ENCODE measurements at regions not wholly inside any gene's neighbourhood (a gene's known extent, or its start where the extent isn't known, plus 50 kb on each side); places are given as distances from the start of the nearest gene placed in this dataset.

DNA sequence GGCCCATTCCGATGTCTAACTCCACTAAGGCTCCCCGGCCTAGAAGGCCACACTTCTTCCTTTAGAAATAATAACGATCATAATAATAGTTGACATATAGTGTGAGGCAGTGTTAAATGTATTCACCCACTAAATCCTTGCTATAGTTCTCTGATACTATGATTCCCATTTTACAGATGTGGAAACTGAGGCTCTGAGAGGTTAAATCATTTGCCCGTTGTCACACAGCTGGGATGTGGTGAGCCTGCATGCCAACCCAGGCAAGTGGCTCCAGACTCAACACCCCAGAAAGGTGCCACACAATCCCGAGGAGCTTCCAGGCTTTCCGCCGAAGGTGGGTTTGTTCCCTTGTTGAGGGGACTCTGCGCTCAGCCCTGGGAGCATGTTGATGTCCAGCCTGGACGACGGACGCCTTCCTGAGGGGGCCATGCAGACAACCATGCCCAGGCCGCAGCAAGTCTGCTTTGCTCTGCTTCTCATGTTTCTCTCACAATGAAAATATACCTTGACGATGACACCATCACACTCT lies 104.6 kb upstream of the CDYL start:
- H3K4me3 ChIP-seq (ENCODE audit: low read length): no peak overlapping the region
- no peaks in the 10 kb centered on the region for H4K20me1 ChIP-seq (ENCODE audit: insufficient read depth, low read depth, low read length)
- H3K36me3 ChIP-seq (ENCODE audit: insufficient read depth, low read length): no peaks in the 10 kb centered on the region
- no peak overlapping the region for H3K27ac ChIP-seq (ENCODE audit: low read length)
- H3K27me3 ChIP-seq (ENCODE audit: low read length): no peaks in the 10 kb centered on the region
- no peaks in the 10 kb centered on the region for H3K9me3 ChIP-seq (ENCODE audit: low read length)
- no peak overlapping the region for H3K4me2 ChIP-seq (ENCODE audit: low read depth, low read length, poor library complexity, severe bottlenecking)
- DNase-seq: no peak
- H3K79me2 ChIP-seq (ENCODE audit: low read length): no peaks in the 10 kb centered on the region
- no peaks in the 10 kb centered on the region for H3K4me1 ChIP-seq (ENCODE audit: low read length)
- H3K9ac ChIP-seq (ENCODE audit: low read length): no peak overlapping the region
- H3K9me2 ChIP-seq (replicated peaks; ENCODE audit: insufficient read depth, low read length): no peaks in the 10 kb centered on the region
- H2AFZ ChIP-seq (ENCODE audit: low read length): no peak overlapping the region

GRCh38 chr6:4670824-4671409 lies 105.3 kb upstream of the CDYL start:
- Histone ChIP-seq H3K4me2 (ENCODE audit: low read depth, low read length, poor library complexity, severe bottlenecking) (no peak overlapping the region), H3K27me3 (ENCODE audit: low read length) (no peaks in the 10 kb centered on the region), H2AFZ (ENCODE audit: low read length) (no peak overlapping the region), H3K9ac (ENCODE audit: low read length) (no peak overlapping the region), H3K36me3 (ENCODE audit: insufficient read depth, low read length) (no peaks in the 10 kb centered on the region), H3K9me3 (ENCODE audit: low read length) (no peaks in the 10 kb centered on the region), H4K20me1 (ENCODE audit: insufficient read depth, low read depth, low read length) (no peaks in the 10 kb centered on the region), H3K4me3 (ENCODE audit: low read length) (no peak overlapping the region), H3K27ac (ENCODE audit: low read length) (no peak overlapping the region), H3K9me2 (replicated peaks; ENCODE audit: insufficient read depth, low read length) (no peaks in the 10 kb centered on the region), H3K4me1 (ENCODE audit: low read length) (no peaks in the 10 kb centered on the region), H3K79me2 (ENCODE audit: low read length) (no peaks in the 10 kb centered on the region)
- no peak for DNase-seq

- Histone ChIP-seq H3K4me1 (ENCODE audit: low read length) (no peaks in the 10 kb centered on the region), H3K9me3 (ENCODE audit: low read length) (no peaks in the 10 kb centered on the region), H2AFZ (ENCODE audit: low read length) (no peak overlapping the region), H4K20me1 (ENCODE audit: insufficient read depth, low read depth, low read length) (no peaks in the 10 kb centered on the region), H3K36me3 (ENCODE audit: insufficient read depth, low read length) (no peaks in the 10 kb centered on the region), H3K4me3 (ENCODE audit: low read length) (no peak overlapping the region), H3K27ac (ENCODE audit: low read length) (no peak overlapping the region), H3K9me2 (replicated peaks; ENCODE audit: insufficient read depth, low read length) (no peaks in the 10 kb centered on the region), H3K79me2 (ENCODE audit: low read length) (no peaks in the 10 kb centered on the region), H3K4me2 (ENCODE audit: low read depth, low read length, poor library complexity, severe bottlenecking) (no peak overlapping the region), H3K9ac (ENCODE audit: low read length) (no peak overlapping the region), H3K27me3 (ENCODE audit: low read length) (no peaks in the 10 kb centered on the region)
- DNase-seq: no peak
Measured at GRCh38 chr6:4670290-4670689, 105.9 kb upstream of the CDYL start.

- Histone ChIP-seq H3K27me3 (ENCODE audit: low read length) (no peaks in the 10 kb centered on the region), H3K36me3 (ENCODE audit: insufficient read depth, low read length) (no peaks in the 10 kb centered on the region), H3K27ac (ENCODE audit: low read length) (no peak overlapping the region), H2AFZ (ENCODE audit: low read length) (no peak overlapping the region), H3K4me3 (ENCODE audit: low read length) (no peak overlapping the region), H3K9ac (ENCODE audit: low read length) (no peak overlapping the region), H3K4me1 (ENCODE audit: low read length) (no peaks in the 10 kb centered on the region), H3K79me2 (ENCODE audit: low read length) (no peaks in the 10 kb centered on the region), H3K4me2 (ENCODE audit: low read depth, low read length, poor library complexity, severe bottlenecking) (no peak overlapping the region), H3K9me2 (replicated peaks; ENCODE audit: insufficient read depth, low read length) (no peaks in the 10 kb centered on the region), H4K20me1 (ENCODE audit: insufficient read depth, low read depth, low read length) (no peaks in the 10 kb centered on the region), H3K9me3 (ENCODE audit: low read length) (no peaks in the 10 kb centered on the region)
- no peak for DNase-seq
Measured at GRCh38 chr6:4668271-4669179, 107.7 kb upstream of the CDYL start.

- H3K9me2 ChIP-seq (replicated peaks; ENCODE audit: insufficient read depth, low read length): no peaks in the 10 kb centered on the region
- H3K9me3 ChIP-seq (ENCODE audit: low read length): no peaks in the 10 kb centered on the region
- H3K27ac ChIP-seq (ENCODE audit: low read length): no peak overlapping the region
- no peak for DNase-seq
- H3K4me3 ChIP-seq (ENCODE audit: low read length): no peak overlapping the region
- no peaks in the 10 kb centered on the region for H3K79me2 ChIP-seq (ENCODE audit: low read length)
- H3K4me2 ChIP-seq (ENCODE audit: low read depth, low read length, poor library complexity, severe bottlenecking): no peak overlapping the region
- no peak overlapping the region for H3K9ac ChIP-seq (ENCODE audit: low read length)
- no peaks in the 10 kb centered on the region for H3K27me3 ChIP-seq (ENCODE audit: low read length)
- H3K36me3 ChIP-seq (ENCODE audit: insufficient read depth, low read length): no peaks in the 10 kb centered on the region
- H4K20me1 ChIP-seq (ENCODE audit: insufficient read depth, low read depth, low read length): no peaks in the 10 kb centered on the region
- no peak overlapping the region for H2AFZ ChIP-seq (ENCODE audit: low read length)
- no peaks in the 10 kb centered on the region for H3K4me1 ChIP-seq (ENCODE audit: low read length)
Measured at GRCh38 chr6:4667591-4667990, 108.6 kb upstream of the CDYL start.

DNA sequence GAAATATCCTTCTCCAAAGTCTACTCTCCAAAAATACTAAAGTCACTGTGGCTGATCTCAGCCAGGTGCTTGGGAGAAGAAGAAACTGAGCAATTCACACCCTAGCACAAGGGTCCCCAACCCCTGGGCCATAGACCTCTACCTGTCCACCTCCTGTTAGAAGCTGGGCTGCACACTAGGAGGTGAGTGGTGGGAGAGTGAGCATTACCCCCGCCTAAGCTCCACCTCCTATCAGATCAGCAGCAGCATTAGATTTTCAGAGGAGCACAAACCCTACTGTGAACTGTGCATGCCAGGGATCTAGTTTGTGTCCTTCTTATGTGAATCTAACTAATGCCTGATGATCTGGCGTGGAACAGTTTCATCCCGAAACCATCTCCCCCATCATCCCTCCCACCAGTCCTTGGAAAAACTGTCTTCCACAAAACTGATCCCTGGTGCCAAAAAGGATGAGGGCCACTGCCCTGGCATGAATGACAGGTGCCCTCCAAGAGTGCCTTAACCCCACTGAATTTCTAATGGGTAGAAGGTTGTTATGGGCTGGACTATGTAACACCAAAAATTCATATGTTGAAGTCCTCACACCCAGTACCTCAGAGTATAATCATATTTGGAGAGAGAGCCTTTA lies 109.2 kb upstream of the CDYL start:
- no peak overlapping the region for H3K9ac ChIP-seq (ENCODE audit: low read length)
- no peaks in the 10 kb centered on the region for H3K27me3 ChIP-seq (ENCODE audit: low read length)
- H3K9me2 ChIP-seq (replicated peaks; ENCODE audit: insufficient read depth, low read length): no peaks in the 10 kb centered on the region
- H3K4me3 ChIP-seq (ENCODE audit: low read length): no peak overlapping the region
- H3K4me1 ChIP-seq (ENCODE audit: low read length): no peaks in the 10 kb centered on the region
- no peaks in the 10 kb centered on the region for H3K79me2 ChIP-seq (ENCODE audit: low read length)
- no peaks in the 10 kb centered on the region for H3K36me3 ChIP-seq (ENCODE audit: insufficient read depth, low read length)
- H4K20me1 ChIP-seq (ENCODE audit: insufficient read depth, low read depth, low read length): no peaks in the 10 kb centered on the region
- no peak overlapping the region for H2AFZ ChIP-seq (ENCODE audit: low read length)
- H3K9me3 ChIP-seq (ENCODE audit: low read length): no peaks in the 10 kb centered on the region
- no peak overlapping the region for H3K27ac ChIP-seq (ENCODE audit: low read length)
- DNase-seq: no peak
- no peak overlapping the region for H3K4me2 ChIP-seq (ENCODE audit: low read depth, low read length, poor library complexity, severe bottlenecking)

DNA sequence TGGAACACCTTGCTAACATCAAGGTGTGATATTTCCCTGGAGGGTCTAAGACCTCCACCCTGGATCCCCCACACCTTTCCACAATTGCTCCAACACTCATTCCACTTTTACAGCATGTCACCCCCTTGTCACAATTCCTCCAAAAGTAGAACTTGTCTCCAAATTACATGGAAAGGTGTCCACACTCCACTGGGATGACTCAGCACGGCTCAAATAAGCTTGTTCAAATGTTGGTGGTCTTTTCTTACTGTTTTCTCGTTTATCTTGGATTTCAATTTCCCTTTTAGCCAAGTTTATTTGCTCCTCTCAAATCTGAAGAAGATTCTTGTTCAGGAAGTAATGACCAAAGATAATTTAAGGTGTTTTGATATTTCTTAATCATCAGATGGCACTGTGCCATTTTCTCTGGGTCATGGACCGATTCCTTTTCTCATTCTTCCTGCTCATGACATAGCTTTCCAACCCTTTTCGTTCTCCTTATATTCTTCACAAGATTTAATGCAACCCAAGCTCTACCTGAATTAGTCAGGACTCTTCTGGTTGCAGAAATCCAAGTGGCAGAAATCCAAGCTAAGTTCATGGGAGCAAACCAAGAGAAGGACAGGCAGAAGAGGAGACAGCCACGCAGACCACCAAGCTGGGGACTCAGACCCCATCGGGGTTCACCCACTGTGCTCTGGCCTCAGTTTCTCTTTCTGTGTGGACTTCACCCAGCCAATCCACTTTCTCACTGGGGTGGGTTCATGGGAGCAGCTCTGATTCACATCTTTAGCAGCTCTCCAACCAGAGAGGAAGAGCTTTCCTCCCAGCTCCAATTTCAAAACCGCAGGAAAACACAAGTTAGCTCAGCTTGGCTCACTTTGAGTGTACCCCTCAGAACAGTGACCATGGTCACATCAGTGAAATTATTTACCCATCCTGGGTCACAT lies 110.5 kb upstream of the CDYL start:
- H3K9ac ChIP-seq (ENCODE audit: low read length): no peak overlapping the region
- H3K79me2 ChIP-seq (ENCODE audit: low read length): no peaks in the 10 kb centered on the region
- no peaks in the 10 kb centered on the region for H4K20me1 ChIP-seq (ENCODE audit: insufficient read depth, low read depth, low read length)
- no peaks in the 10 kb centered on the region for H3K9me3 ChIP-seq (ENCODE audit: low read length)
- H3K36me3 ChIP-seq (ENCODE audit: insufficient read depth, low read length): no peaks in the 10 kb centered on the region
- H3K4me2 ChIP-seq (ENCODE audit: low read depth, low read length, poor library complexity, severe bottlenecking): no peak overlapping the region
- no peaks in the 10 kb centered on the region for H3K27me3 ChIP-seq (ENCODE audit: low read length)
- no peak overlapping the region for H2AFZ ChIP-seq (ENCODE audit: low read length)
- no peaks in the 10 kb centered on the region for H3K9me2 ChIP-seq (replicated peaks; ENCODE audit: insufficient read depth, low read length)
- H3K27ac ChIP-seq (ENCODE audit: low read length): no peak overlapping the region
- H3K4me1 ChIP-seq (ENCODE audit: low read length): no peaks in the 10 kb centered on the region
- no peak for DNase-seq
- no peak overlapping the region for H3K4me3 ChIP-seq (ENCODE audit: low read length)
